GM18870 (cell line): ENCODE measurements at regions not wholly inside any gene's neighbourhood (a gene's known extent, or its start where the extent isn't known, plus 50 kb on each side); places are given as distances from the start of the nearest gene placed in this dataset.

Experiments used
- ATAC-seq: cut with Tn5 transposase; IDR thresholded peaks from one replicate; pipeline ENCODE4 v1.9.1; 2021; ENCODE audit warnings: moderate library complexity; ENCODE audit not compliant: unreplicated experiment

- ATAC-seq, result no peak
These were observed 293.5 kb downstream of the MN1 start for GRCh38 chr22:27507935-27508526.

DNA sequence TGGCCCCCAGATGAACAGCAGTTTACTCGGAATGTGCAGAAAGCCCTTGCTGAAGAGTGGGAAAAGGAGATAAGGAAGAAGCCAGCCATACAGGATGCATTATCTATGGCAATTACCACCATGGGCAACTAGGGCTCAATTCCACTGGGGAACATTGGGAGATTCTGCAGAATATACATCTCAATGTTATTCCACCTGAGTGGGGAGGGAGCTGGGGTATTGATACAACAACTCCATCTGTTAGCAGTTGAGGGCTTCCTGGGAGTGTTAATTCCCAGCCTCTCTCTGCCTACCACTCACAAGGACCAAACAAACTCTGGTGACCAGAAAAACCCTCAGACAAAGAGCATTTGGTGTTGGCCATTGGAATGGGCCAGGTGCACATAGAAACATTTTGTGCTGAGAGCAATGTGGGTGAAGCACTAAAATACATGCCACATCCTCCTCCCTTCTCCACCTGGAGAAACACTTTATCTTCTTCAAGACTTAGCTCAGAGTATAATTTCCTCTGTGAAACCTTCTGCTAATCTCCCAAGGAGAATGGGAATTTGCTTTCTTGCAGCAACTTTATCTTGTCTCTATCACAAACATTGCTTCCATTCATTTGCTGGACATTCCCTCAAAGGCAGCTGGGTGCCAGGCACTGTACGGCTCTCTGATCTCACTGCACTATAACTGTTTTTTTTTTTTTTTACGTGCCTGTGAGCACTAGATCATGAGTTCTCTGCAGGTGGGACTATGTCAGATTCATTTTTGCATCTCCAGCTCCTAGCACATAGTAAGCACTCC, 292.2 kb downstream of the MN1 start:
- no peak for ATAC-seq

GRCh38 chr22:27510024-27510423, 291.5 kb downstream of the MN1 start:
- ATAC-seq, result no peak

- no peak for ATAC-seq
These were observed 289.2 kb downstream of the MN1 start for GRCh38 chr22:27512283-27512761.

DNA sequence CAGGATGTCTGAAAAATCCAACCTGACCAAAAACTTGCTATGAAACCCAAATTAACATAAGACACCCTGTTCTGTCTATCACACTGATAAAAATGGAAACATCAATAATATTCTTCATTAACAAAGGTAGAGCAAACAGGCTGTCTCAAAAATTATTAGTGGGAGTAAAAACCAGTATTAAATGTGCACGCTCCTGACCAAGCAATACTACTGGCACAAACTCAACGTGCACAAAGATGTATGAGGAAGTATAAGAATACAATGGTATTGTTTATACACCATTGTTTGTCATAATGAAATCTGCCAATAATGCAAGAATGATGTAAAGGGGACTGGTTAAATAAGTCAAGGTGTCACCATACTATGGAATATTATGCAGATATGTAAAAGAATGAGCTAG, 288.5 kb downstream of the MN1 start:
- no peak for ATAC-seq

GRCh38 chr22:27514601-27515523, 286.7 kb downstream of the MN1 start:
- ATAC-seq, result no peak

GRCh38 chr22:27517361-27518155, 284.0 kb downstream of the MN1 start:
- ATAC-seq, result no peak

GRCh38 chr22:27518531-27519340, 282.8 kb downstream of the MN1 start:
- ATAC-seq, result no peak

DNA sequence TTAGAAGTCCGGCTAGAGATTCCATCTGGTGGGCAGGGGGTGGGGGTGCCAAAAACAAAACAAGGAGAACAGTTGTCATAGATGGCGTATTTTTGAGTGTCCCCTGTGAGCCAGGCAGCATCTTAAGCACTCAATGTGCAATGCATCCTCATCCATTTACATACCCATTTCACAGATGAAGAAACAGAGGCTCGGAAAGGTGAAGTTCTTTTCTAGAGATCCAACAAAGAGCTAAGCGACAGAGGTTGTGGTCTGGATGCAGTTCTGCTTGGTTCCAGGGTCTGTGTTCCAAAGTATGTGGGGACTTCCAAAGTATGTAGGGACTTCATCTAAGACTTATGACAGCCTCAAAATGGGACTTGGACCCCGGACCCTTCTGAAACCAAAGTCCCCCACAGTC, 277.8 kb downstream of the MN1 start:
- ATAC-seq, result no peak

GRCh38 chr22:27525711-27526110, 275.8 kb downstream of the MN1 start:
- no peak for ATAC-seq

DNA sequence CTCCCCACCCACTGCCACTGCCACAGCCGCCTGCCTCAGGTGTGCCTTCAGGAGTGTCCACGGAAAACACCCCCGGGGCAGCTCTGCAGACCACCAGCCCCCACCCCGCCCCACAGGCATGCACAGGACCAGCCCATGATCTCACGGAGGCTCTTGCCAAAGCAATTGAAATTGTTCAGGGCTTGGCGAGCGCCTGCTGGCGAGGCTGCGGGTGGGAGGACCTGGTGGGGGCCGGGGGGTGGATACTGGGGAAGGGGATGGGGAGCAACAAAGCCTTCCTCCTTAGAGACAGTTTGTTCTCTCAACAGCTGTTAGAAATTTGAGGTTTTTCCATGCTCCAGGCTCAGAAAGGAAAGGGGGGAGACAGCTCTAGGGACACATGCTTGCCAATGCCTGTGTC, 274.7 kb downstream of the MN1 start:
- no peak for ATAC-seq

DNA sequence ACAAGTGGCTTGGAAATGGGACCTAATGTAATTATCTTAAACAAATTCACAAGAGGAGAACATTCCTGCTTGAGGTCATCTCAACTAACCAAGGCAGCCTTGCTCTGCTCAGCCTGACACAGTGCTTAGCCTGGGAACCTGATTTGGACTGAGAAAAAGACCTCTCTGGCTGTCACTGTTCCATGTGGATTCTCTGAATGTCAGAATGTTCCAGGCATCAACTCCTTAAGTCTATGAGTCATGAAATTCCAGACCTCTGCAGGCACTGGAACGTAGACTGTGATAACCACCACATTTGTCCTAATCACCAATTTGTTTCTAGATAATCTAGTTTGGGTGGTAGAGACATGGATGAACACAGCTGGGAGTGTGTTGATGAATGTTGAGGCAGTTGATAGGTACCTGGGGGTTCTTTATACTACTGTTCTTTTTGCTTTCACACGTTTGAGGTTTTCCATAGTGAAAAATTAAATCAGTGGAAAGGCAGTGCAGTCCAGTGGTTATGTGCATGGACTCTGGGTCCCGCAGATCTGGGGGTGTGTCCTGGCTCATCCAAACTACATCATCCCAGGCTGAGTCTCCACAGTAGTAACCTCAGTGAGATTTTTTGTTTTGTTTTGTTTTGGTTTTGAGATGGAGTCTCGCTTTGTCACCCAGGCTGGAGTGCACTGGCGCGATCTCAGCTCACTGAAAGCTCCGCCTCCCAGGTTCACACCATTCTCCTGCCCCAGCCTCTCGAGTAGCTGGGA, 269.6 kb downstream of the MN1 start:
- ATAC-seq, result no peak

- ATAC-seq, result no peak
These were observed 268.3 kb downstream of the MN1 start for GRCh38 chr22:27533105-27533745.

GRCh38 chr22:27534720-27535125, 266.8 kb downstream of the MN1 start:
- no peak for ATAC-seq

DNA sequence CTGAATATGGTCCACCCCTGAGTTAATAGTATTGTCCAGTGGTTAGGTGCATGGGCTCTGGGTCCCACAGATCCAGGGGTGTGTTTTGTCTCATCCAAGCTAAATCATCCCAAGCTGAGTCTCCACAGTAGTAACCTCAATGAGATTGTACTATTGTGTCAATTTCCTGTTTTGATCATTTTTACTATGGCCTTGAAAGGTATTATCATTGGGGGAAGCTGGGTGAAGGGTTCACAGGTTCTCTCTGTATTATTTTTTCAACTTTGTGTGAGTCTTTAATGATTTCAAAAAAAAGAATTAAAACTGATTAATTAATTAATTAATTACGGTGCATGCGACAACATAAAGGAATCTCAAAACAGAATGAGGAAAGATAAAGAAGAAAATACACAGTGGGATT, 266.1 kb downstream of the MN1 start:
- ATAC-seq, result no peak

GRCh38 chr22:27537501-27537900, 264.1 kb downstream of the MN1 start:
- no peak for ATAC-seq

DNA sequence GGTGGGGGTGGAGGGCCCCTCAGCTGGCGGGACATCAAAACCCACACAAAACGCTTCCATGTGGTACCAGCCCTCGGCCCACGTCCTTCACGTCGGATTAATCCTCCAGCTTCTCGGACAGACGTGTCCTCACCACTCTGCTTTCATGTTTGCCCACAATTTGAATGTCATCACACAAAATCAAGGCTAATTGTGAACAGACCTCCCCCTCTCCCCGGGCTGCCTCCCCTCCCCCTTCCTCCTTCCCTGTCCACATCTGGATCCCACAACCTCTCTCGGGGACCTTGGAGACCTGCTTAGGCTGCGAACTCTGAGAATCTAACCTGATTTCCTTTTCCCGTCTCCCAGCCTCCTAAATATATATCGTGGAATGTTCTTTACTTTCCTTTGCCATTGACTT, 262.9 kb downstream of the MN1 start:
- ATAC-seq, result no peak

GRCh38 chr22:27540247-27540646, 261.3 kb downstream of the MN1 start:
- no peak for ATAC-seq
